OCI-LY3 (cell line): ENCODE measurements at regions not wholly inside any gene's neighbourhood (a gene's known extent, or its start where the extent isn't known, plus 50 kb on each side); places are given as distances from the start of the nearest gene placed in this dataset.

ENCODE experiments used
- H2AFZ ChIP-seq: fragments of 200-600, 300-600 bp; shearing (Covaris generic); 2 replicates; pipeline ENCODE4 v1.6.0; 2014; ENCODE audit warnings: antibody characterized with exemption, low read depth, low read length
- H3K27ac ChIP-seq: fragments of 200-600, 300-600 bp; sonication (generic); 2 replicates; pipeline ENCODE4 v1.5.1; 2014; ENCODE audit warnings: mild to moderate bottlenecking, low read length, moderate library complexity, mixed read lengths
- H3K27me3 ChIP-seq: fragments of 200-600, 300-600 bp; sonication (generic); 2 replicates; pipeline ENCODE4 v1.6.1; 2014; ENCODE audit warnings: low read depth, low read length, mixed read lengths
- H3K36me3 ChIP-seq: fragments of 200-600, 300-600 bp; sonication (generic); replicated peaks from 2 replicates; pipeline ENCODE3; 2014; ENCODE audit warnings: low read depth, low read length, mixed read lengths
- H3K4me1 ChIP-seq: fragments of 300-600, 200-600 bp; sonication (generic); 2 replicates; pipeline ENCODE4 v1.6.1; 2014; ENCODE audit warnings: low read length, mixed read lengths
- H3K4me2 ChIP-seq: fragments of 200-600, 300-600 bp; sonication (generic); 2 replicates; pipeline ENCODE4 v1.6.1; 2014; ENCODE audit warnings: low read length, mixed read lengths
- H3K4me3 ChIP-seq: fragments of 300-600, 200-600 bp; sonication (generic); 2 replicates; pipeline ENCODE4 v1.5.1; 2014; ENCODE audit warnings: antibody characterized with exemption, mild to moderate bottlenecking, low read length, moderate library complexity
- H3K79me2 ChIP-seq: fragments of 300-600, 200-600 bp; shearing (Covaris generic); 2 replicates; pipeline ENCODE4 v1.6.1; 2014; ENCODE audit warnings: mild to moderate bottlenecking, low read length, mixed read lengths
- H3K9ac ChIP-seq: fragments of 300-600, 200-600 bp; shearing (Covaris generic); 2 replicates; pipeline ENCODE4 v1.6.0; 2014; ENCODE audit warnings: mild to moderate bottlenecking, low read length, moderate library complexity
- H3K9me3 ChIP-seq: fragments of 200-600, 300-600 bp; shearing (Covaris generic); 2 replicates; pipeline ENCODE4 v1.6.1; 2014; ENCODE audit warnings: low read length, mixed read lengths; ENCODE audit not compliant: insufficient read depth
- H4K20me1 ChIP-seq: fragments of 200-600, 300-600 bp; sonication (generic); 2 replicates; pipeline ENCODE4 v1.6.1; 2016; ENCODE audit warnings: low read length, mixed read lengths; ENCODE audit not compliant: insufficient read depth
- CTCF ChIP-seq: fragments of 200-600, 300-600 bp; sonication (generic); IDR thresholded peaks from 2 replicates; pipeline ENCODE4 v1.5.1; 2014; ENCODE audit warnings: antibody characterized with exemption, low read length, low read depth
- EZH2phosphoT487 ChIP-seq: fragments of 200-600 bp; shearing (Covaris generic); IDR thresholded peaks from 2 replicates; pipeline ENCODE4 v1.6.1; 2018; ENCODE audit warnings: antibody characterized with exemption, mixed run types, low read depth

GRCh38 chr1:69175053-69175452 is 392.7 kb upstream of the LRRC7 start:
- Histone ChIP-seq H3K79me2 (no peaks in the 10 kb centered on the region), H3K4me1 (peaks cover 10% of the 10 kb centered on the region), H3K9me3 (no peaks in the 10 kb centered on the region), H4K20me1 (no peaks in the 10 kb centered on the region), H3K4me3 (no peak overlapping the region), H3K27me3 (no peaks in the 10 kb centered on the region), H2AFZ (no peak overlapping the region), H3K36me3 (no peaks in the 10 kb centered on the region), H3K9ac (no peak overlapping the region), H3K27ac (no peak overlapping the region), H3K4me2 (no peak overlapping the region)
- TF ChIP-seq CTCF (no peak), EZH2phosphoT487 (no peak)

- Histone ChIP-seq H3K36me3 (no peaks in the 10 kb centered on the region), H3K9me3 (no peaks in the 10 kb centered on the region), H4K20me1 (no peaks in the 10 kb centered on the region), H3K9ac (no peak overlapping the region), H3K27ac (no peak overlapping the region), H3K4me3 (no peak overlapping the region), H3K79me2 (no peaks in the 10 kb centered on the region), H3K4me1 (no peaks in the 10 kb centered on the region), H3K4me2 (no peak overlapping the region), H2AFZ (no peak overlapping the region), H3K27me3 (no peaks in the 10 kb centered on the region)
- TF ChIP-seq CTCF (no peak), EZH2phosphoT487 (no peak)
These were observed 387.4 kb upstream of the LRRC7 start for GRCh38 chr1:69180358-69180757.

- no peaks in the 10 kb centered on the region for H3K36me3 ChIP-seq
- no peaks in the 10 kb centered on the region for H3K79me2 ChIP-seq
- TF ChIP-seq CTCF (no peak), EZH2phosphoT487 (no peak)
- no peak overlapping the region for H3K9ac ChIP-seq
- no peak overlapping the region for H3K4me3 ChIP-seq
- no peaks in the 10 kb centered on the region for H3K9me3 ChIP-seq
- H3K4me2 ChIP-seq, result no peak overlapping the region
- no peaks in the 10 kb centered on the region for H4K20me1 ChIP-seq
- H3K27ac ChIP-seq, result no peak overlapping the region
- no peaks in the 10 kb centered on the region for H3K27me3 ChIP-seq
- no peak overlapping the region for H2AFZ ChIP-seq
- H3K4me1 ChIP-seq, result no peaks in the 10 kb centered on the region
These were observed 382.3 kb upstream of the LRRC7 start for GRCh38 chr1:69185378-69185777.

GRCh38 chr1:69191335-69191734 is 376.4 kb upstream of the LRRC7 start:
- no peak for TF ChIP-seq EZH2phosphoT487
- H3K36me3 ChIP-seq, result no peaks in the 10 kb centered on the region
- no peak overlapping the region for H3K4me2 ChIP-seq
- H3K27me3 ChIP-seq, result no peaks in the 10 kb centered on the region
- no peaks in the 10 kb centered on the region for H3K4me1 ChIP-seq
- H3K79me2 ChIP-seq, result no peaks in the 10 kb centered on the region
- H3K4me3 ChIP-seq, result no peak overlapping the region
- H3K9ac ChIP-seq, result no peak overlapping the region
- H3K9me3 ChIP-seq, result no peaks in the 10 kb centered on the region
- H3K27ac ChIP-seq, result no peak overlapping the region
- no peaks in the 10 kb centered on the region for H4K20me1 ChIP-seq
- H2AFZ ChIP-seq, result no peak overlapping the region

GRCh38 chr1:69195136-69195535 is 372.6 kb upstream of the LRRC7 start:
- Histone ChIP-seq H3K27me3 (no peaks in the 10 kb centered on the region), H3K9ac (no peak overlapping the region), H3K4me2 (no peak overlapping the region), H3K9me3 (no peaks in the 10 kb centered on the region), H4K20me1 (no peaks in the 10 kb centered on the region), H3K4me1 (no peaks in the 10 kb centered on the region), H3K79me2 (no peaks in the 10 kb centered on the region), H3K27ac (no peak overlapping the region), H3K36me3 (no peaks in the 10 kb centered on the region), H3K4me3 (no peak overlapping the region), H2AFZ (no peak overlapping the region)
- TF ChIP-seq EZH2phosphoT487, result no peak
- TF ChIP-seq CTCF, result no peak
